SHP77 (cell line): ENCODE measurements at regions not wholly inside any gene's neighbourhood (a gene's known extent, or its start where the extent isn't known, plus 50 kb on each side); places are given as distances from the start of the nearest gene placed in this dataset.

Source experiments
- DNase-seq, 2 experiments: peaks; one replicate each; lab custom pipeline; 2025; lab: John Stamatoyannopoulos, UW

- DNase-seq: no peak
Measured at GRCh38 chr21:26739189-26739588, 106.0 kb downstream of the ADAMTS1 start.

- DNase-seq: no peak
Measured at GRCh38 chr21:26736449-26736848, 108.8 kb downstream of the ADAMTS1 start.

- DNase-seq: no peak
Measured at GRCh38 chr21:26732432-26733221, 112.6 kb downstream of the ADAMTS1 start.

GRCh38 chr21:26719750-26720149, 125.5 kb downstream of the ADAMTS1 start:
- peak; percentile 54 to 62 for DNase-seq

- DNase-seq: peak in 1 of 2 experiments; percentile 9
Measured at GRCh38 chr21:26717146-26717739, 128.0 kb downstream of the ADAMTS1 start.

GRCh38 chr21:26715878-26716506, 129.2 kb downstream of the ADAMTS1 start:
- peak in 1 of 2 experiments; percentile 33 for DNase-seq

GRCh38 chr21:26715116-26715515, 130.1 kb downstream of the ADAMTS1 start:
- no peak for DNase-seq

- no peak for DNase-seq
Measured at GRCh38 chr21:26710155-26710554, 135.1 kb downstream of the ADAMTS1 start.

GRCh38 chr21:26709090-26709489, 136.0 kb upstream of the CYYR1 start:
- no peak for DNase-seq

GRCh38 chr21:26708223-26708800, 135.2 kb upstream of the CYYR1 start:
- no peak for DNase-seq

GRCh38 chr21:26707246-26707645, 134.2 kb upstream of the CYYR1 start:
- DNase-seq: no peak

- DNase-seq: no peak
Measured at GRCh38 chr21:26698416-26698815, 125.3 kb upstream of the CYYR1 start.

GRCh38 chr21:26691416-26691815, 118.3 kb upstream of the CYYR1 start:
- DNase-seq: no peak

- no peak for DNase-seq
Measured at GRCh38 chr21:26686705-26687104, 113.6 kb upstream of the CYYR1 start.

GRCh38 chr21:26686278-26686677, 113.2 kb upstream of the CYYR1 start:
- peak; percentile 10 to 19 for DNase-seq

GRCh38 chr21:26684889-26685288, 111.8 kb upstream of the CYYR1 start:
- no peak for DNase-seq

GRCh38 chr21:26683996-26684395, 110.9 kb upstream of the CYYR1 start:
- no peak for DNase-seq

GRCh38 chr21:26679284-26679683, 106.2 kb upstream of the CYYR1 start:
- DNase-seq: no peak

GRCh38 chr21:26674323-26674722, 101.2 kb upstream of the CYYR1 start:
- DNase-seq: no peak

- no peak for DNase-seq
Measured at GRCh38 chr21:26669215-26669764, 96.2 kb upstream of the CYYR1 start.

GRCh38 chr21:26659757-26660156, 86.7 kb upstream of the CYYR1 start:
- no peak for DNase-seq

GRCh38 chr21:26659182-26659581, 86.1 kb upstream of the CYYR1 start:
- DNase-seq: no peak

GRCh38 chr21:26655460-26655859, 82.4 kb upstream of the CYYR1 start:
- no peak for DNase-seq
